Memory B cell (primary cell): ENCODE measurements at regions not wholly inside any gene's neighbourhood (a gene's known extent, or its start where the extent isn't known, plus 50 kb on each side); places are given as distances from the start of the nearest gene placed in this dataset.
A peak's percentile ranks its signal among the peaks of the same experiment; 100 is the strongest.

ENCODE experiments used
- ATAC-seq: fragments of 150-1000 bp; cut with Tn5 transposase; 2 replicates; pipeline ENCODE4 v1.10.0; 2021; ENCODE audit warnings: low read depth, mild to moderate bottlenecking, moderate library complexity
- DNase-seq, 2 donors: peaks; one replicate each; pipeline ENCODE4 v3.0.0; 2022; ENCODE audit warnings: low spot score in 2 of 2
- H3K27ac Mint-ChIP-seq: one replicate; pipeline ENCODE4 v1.8.0; 2022; ENCODE audit warnings: mild to moderate bottlenecking, moderate library complexity, mixed read lengths
- H3K27me3 Mint-ChIP-seq: one replicate; pipeline ENCODE4 v1.8.0; 2022; ENCODE audit warnings: mixed read lengths
- H3K36me3 Mint-ChIP-seq: one replicate; pipeline ENCODE4 v1.8.0; 2022; ENCODE audit warnings: mild to moderate bottlenecking, mixed read lengths
- H3K4me1 Mint-ChIP-seq: one replicate; pipeline ENCODE4 v1.8.0; 2022; ENCODE audit warnings: mixed read lengths
- H3K4me3 Mint-ChIP-seq: one replicate; pipeline ENCODE4 v1.8.0; 2022; ENCODE audit warnings: mild to moderate bottlenecking, moderate library complexity, mixed read lengths
- H3K9me3 Mint-ChIP-seq: one replicate; pipeline ENCODE4 v1.8.0; 2022; ENCODE audit warnings: mixed read lengths

- no peak overlapping the region for H3K4me3 Mint-ChIP-seq
- H3K4me1 Mint-ChIP-seq: peaks cover 2% of the 10 kb centered on the region
- no peak overlapping the region for H3K27ac Mint-ChIP-seq
Observed at GRCh38 chr9:90095682-90096081, 490.9 kb downstream of the GADD45G start.

GRCh38 chr9:90097237-90097636, 492.4 kb downstream of the GADD45G start:
- no peak for ATAC-seq
- H3K4me3 Mint-ChIP-seq: no peak overlapping the region
- peaks cover 2% of the 10 kb centered on the region for H3K4me1 Mint-ChIP-seq
- H3K9me3 Mint-ChIP-seq: no peaks in the 10 kb centered on the region
- DNase-seq: no peak
- H3K27me3 Mint-ChIP-seq: peaks cover 8% of the 10 kb centered on the region
- no peak overlapping the region for H3K27ac Mint-ChIP-seq
- no peaks in the 10 kb centered on the region for H3K36me3 Mint-ChIP-seq

More at GRCh38 chr9:90095682-90096081, 490.9 kb downstream of the GADD45G start:
- H3K36me3 Mint-ChIP-seq: no peaks in the 10 kb centered on the region
- peaks cover 8% of the 10 kb centered on the region for H3K27me3 Mint-ChIP-seq
- no peaks in the 10 kb centered on the region for H3K9me3 Mint-ChIP-seq
- no peak for DNase-seq
- no peak for ATAC-seq

GRCh38 chr9:90098408-90098807, 493.6 kb downstream of the GADD45G start:
- H3K36me3 Mint-ChIP-seq: no peaks in the 10 kb centered on the region
- no peak for ATAC-seq
- no peak overlapping the region for H3K4me3 Mint-ChIP-seq
- no peak for DNase-seq
- H3K4me1 Mint-ChIP-seq: peaks cover 4% of the 10 kb centered on the region
- no peaks in the 10 kb centered on the region for H3K9me3 Mint-ChIP-seq
- H3K27me3 Mint-ChIP-seq: peaks cover 3% of the 10 kb centered on the region
- H3K27ac Mint-ChIP-seq: no peak overlapping the region

GRCh38 chr9:90099262-90099963, 494.6 kb downstream of the GADD45G start:
- H3K36me3 Mint-ChIP-seq: no peaks in the 10 kb centered on the region
- H3K4me1 Mint-ChIP-seq: peaks cover 4% of the 10 kb centered on the region
- DNase-seq (no peak), ATAC-seq (no peak)
- H3K4me3 Mint-ChIP-seq: no peak overlapping the region
- H3K9me3 Mint-ChIP-seq: no peaks in the 10 kb centered on the region
- H3K27ac Mint-ChIP-seq: no peak overlapping the region
- H3K27me3 Mint-ChIP-seq: no peaks in the 10 kb centered on the region

GRCh38 chr9:90100014-90100413, 495.2 kb downstream of the GADD45G start:
- H3K36me3 Mint-ChIP-seq: no peaks in the 10 kb centered on the region
- H3K27me3 Mint-ChIP-seq: no peaks in the 10 kb centered on the region
- H3K27ac Mint-ChIP-seq: no peak overlapping the region
- no peak overlapping the region for H3K4me3 Mint-ChIP-seq
- H3K4me1 Mint-ChIP-seq: peaks cover 4% of the 10 kb centered on the region
- H3K9me3 Mint-ChIP-seq: no peaks in the 10 kb centered on the region
- no peak for DNase-seq
- no peak for ATAC-seq

- H3K9me3 Mint-ChIP-seq: no peaks in the 10 kb centered on the region
- peak overlapping the region; percentile 4 for H3K27ac Mint-ChIP-seq
- no peaks in the 10 kb centered on the region for H3K27me3 Mint-ChIP-seq
- H3K4me3 Mint-ChIP-seq: no peak overlapping the region
- no peaks in the 10 kb centered on the region for H3K36me3 Mint-ChIP-seq
- peak; percentile 73 to 76 for DNase-seq
- H3K4me1 Mint-ChIP-seq: peaks cover 4% of the 10 kb centered on the region
- peak; percentile 100 for ATAC-seq
Observed at GRCh38 chr9:90102292-90102901, 497.6 kb downstream of the GADD45G start.

GRCh38 chr9:90103771-90104170, 499.0 kb downstream of the GADD45G start:
- Mint-ChIP-seq H3K27me3 (peaks cover 3% of the 10 kb centered on the region), H3K36me3 (peaks cover 2% of the 10 kb centered on the region), H3K4me3 (no peak overlapping the region), H3K9me3 (peaks cover 2% of the 10 kb centered on the region), H3K27ac (no peak overlapping the region), H3K4me1 (peaks cover 4% of the 10 kb centered on the region)
- DNase-seq (no peak), ATAC-seq (no peak)

GRCh38 chr9:90105773-90106172, 501.0 kb downstream of the GADD45G start:
- DNase-seq (no peak), ATAC-seq (no peak)
- H3K27ac Mint-ChIP-seq: no peak overlapping the region
- H3K27me3 Mint-ChIP-seq: peaks cover 8% of the 10 kb centered on the region
- no peak overlapping the region for H3K4me3 Mint-ChIP-seq
- peaks cover 6% of the 10 kb centered on the region for H3K9me3 Mint-ChIP-seq
- H3K4me1 Mint-ChIP-seq: peaks cover 4% of the 10 kb centered on the region
- peaks cover 9% of the 10 kb centered on the region for H3K36me3 Mint-ChIP-seq

- H3K27me3 Mint-ChIP-seq: peaks cover 8% of the 10 kb centered on the region
- DNase-seq: no peak
- ATAC-seq: no peak
- H3K27ac Mint-ChIP-seq: no peak overlapping the region
- H3K9me3 Mint-ChIP-seq: peaks cover 6% of the 10 kb centered on the region
- no peak overlapping the region for H3K4me3 Mint-ChIP-seq
- peaks cover 3% of the 10 kb centered on the region for H3K4me1 Mint-ChIP-seq
- H3K36me3 Mint-ChIP-seq: peaks cover 9% of the 10 kb centered on the region
Observed at GRCh38 chr9:90107040-90107725, 502.4 kb downstream of the GADD45G start.

GRCh38 chr9:90107726-90108655, 503.2 kb downstream of the GADD45G start:
- no peak for DNase-seq
- Mint-ChIP-seq H3K9me3 (peaks cover 6% of the 10 kb centered on the region), H3K27me3 (peaks cover 9% of the 10 kb centered on the region), H3K27ac (no peak overlapping the region), H3K4me1 (no peaks in the 10 kb centered on the region), H3K4me3 (no peak overlapping the region), H3K36me3 (peaks cover 9% of the 10 kb centered on the region)
- ATAC-seq: no peak

- Mint-ChIP-seq H3K27ac (no peak overlapping the region), H3K4me1 (no peaks in the 10 kb centered on the region), H3K36me3 (peaks cover 9% of the 10 kb centered on the region), H3K4me3 (no peak overlapping the region), H3K9me3 (peaks cover 6% of the 10 kb centered on the region), H3K27me3 (peaks cover 24% of the 10 kb centered on the region)
- no peak for ATAC-seq
- DNase-seq: no peak
Observed at GRCh38 chr9:90112788-90113187, 508.0 kb downstream of the GADD45G start.

- Mint-ChIP-seq H3K36me3 (peaks cover 3% of the 10 kb centered on the region), H3K4me3 (no peak overlapping the region), H3K9me3 (peaks cover 2% of the 10 kb centered on the region), H3K27ac (no peak overlapping the region), H3K4me1 (no peaks in the 10 kb centered on the region), H3K27me3 (peaks cover 18% of the 10 kb centered on the region)
- ATAC-seq (no peak), DNase-seq (no peak)
Observed at GRCh38 chr9:90114641-90115425, 510.0 kb downstream of the GADD45G start.

GRCh38 chr9:90121762-90122161, 517.0 kb downstream of the GADD45G start:
- DNase-seq: no peak

More at GRCh38 chr9:90121762-90122161, 517.0 kb downstream of the GADD45G start:
- Mint-ChIP-seq H3K27me3 (peaks cover 2% of the 10 kb centered on the region), H3K4me3 (no peak overlapping the region), H3K4me1 (no peaks in the 10 kb centered on the region), H3K27ac (no peak overlapping the region), H3K36me3 (no peaks in the 10 kb centered on the region), H3K9me3 (peaks cover 2% of the 10 kb centered on the region)
- no peak for ATAC-seq
